ENCODE measurements at regions not wholly inside any gene's neighbourhood (a gene's known extent, or its start where the extent isn't known, plus 50 kb on each side); places are given as distances from the start of the nearest gene placed in this dataset.

DNA sequence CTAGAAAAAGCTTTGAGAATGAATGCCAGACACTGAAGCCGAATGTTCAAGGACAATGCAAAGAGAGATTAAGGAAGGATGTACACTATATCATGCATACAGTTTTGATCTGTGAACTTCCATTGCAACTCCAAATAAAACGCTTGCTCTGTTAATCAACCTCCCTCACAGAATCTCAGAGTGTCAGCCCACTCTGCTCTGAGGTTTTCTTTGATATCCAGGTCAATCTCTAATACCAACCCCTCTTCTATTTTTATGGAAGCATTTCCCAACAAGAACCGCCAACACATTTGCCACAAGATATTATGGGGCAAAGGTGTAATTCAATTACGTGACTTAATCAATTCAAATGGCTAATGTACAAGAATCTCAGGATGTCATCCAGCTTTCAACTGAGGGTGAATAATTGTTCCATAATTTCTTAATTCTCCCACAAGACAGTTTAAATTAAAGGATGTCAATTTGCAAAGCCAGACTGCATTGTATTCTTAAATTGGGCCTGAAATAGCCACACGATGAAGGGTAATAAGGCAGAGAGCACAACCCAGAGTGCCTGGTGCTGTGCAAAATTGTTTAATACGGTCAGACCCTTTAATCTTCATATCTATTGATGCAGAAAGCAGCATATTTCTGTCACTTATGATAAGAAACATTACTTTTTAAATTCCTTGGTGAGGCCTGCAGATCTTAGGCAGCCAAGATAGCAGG, 459.2 kb upstream of the DAB1 start:
- no peak for DNase-seq (ENCODE audit: low read depth in 4 of 4, low spot score in 1 of 4)

DNA sequence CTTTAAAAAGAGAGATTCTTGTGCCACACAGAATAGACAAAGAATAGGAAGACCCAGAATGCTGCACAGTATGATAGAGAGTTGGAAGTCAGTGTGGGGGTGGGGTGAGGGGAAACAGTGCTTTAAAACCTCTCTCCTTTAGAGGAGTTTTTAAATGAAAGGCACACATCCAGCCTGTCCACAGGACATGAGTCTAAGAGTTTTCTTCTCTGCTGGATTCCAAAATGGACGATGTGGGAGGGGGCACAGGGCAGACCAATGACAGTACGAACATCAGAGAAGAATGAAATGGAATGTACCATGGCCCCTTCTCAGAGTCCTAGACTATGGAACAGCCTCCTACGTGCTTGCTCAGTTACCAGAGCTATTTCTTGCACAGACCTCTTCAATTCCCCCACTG, 458.2 kb upstream of the DAB1 start:
- no peak for DNase-seq (ENCODE audit: low read depth in 4 of 4, low spot score in 1 of 4)

DNA sequence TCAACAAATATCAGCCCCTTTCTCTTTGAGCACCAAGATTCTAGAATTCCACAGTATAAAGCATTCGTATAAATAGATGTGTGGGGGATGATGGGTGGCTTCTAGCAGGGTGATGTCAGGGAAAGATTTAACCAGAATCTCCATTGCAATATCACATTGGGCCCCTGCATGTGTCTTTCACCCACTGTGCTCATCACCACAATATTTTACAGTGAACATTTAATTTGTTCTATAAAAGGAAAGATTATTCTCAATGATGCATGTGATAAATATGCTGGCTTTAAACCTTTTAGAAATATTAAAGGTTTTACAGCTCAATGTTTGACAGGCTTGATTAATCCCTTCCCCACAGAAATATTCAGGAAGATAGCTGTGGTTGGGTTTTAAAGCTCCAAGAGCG, 457.8 kb upstream of the DAB1 start:
- no peak for DNase-seq (ENCODE audit: low read depth in 4 of 4, low spot score in 1 of 4)

DNA sequence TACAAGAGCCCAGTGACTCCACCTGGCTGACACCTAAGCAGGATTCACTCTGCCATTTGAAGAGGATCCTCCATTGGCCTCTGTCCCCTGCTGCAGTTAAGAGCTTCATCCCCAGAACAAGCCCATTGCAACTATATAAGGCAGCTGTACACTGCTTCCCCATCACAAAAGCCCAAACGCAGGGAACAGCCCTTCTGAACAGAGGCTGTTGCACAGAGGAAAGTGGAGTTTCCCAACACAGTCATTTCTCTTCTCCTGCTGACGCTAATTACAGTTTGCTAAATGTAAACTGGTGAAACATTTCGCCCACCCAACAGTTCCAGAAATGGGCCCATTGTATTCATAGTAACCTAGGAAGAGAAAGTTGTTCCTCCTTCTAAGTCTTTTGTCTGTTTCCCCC, 455.8 kb upstream of the DAB1 start:
- DNase-seq (ENCODE audit: low read depth in 4 of 4, low spot score in 1 of 4), result no peak

DNA sequence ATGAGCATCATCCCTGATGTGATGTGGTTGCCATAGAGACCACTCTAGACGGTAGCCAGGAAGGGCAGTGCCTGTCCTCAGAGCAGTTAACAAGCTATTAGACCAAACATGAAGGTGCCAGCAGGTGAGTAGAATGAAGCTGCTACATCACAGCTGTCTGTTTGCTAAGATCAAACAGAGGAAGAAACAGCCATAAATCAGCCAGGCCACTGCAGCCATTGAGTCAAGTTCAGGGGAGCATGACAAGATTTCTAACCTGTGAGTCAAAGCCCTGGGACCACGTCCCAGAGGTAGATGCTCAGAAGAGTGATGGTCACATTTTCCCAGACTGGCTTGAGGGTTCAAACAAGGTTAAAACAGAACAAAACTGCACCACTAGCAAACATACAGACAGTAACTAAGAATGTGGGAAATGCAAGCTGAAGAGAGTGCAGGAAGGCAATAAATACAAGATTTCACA, 450.6 kb upstream of the DAB1 start:
- DNase-seq (ENCODE audit: low read depth in 4 of 4, low spot score in 1 of 4), result no peak

- DNase-seq (ENCODE audit: low read depth in 4 of 4, low spot score in 1 of 4), result no peak
Observed at GRCh38 chr1:57872913-57873312, 449.1 kb upstream of the DAB1 start.

DNA sequence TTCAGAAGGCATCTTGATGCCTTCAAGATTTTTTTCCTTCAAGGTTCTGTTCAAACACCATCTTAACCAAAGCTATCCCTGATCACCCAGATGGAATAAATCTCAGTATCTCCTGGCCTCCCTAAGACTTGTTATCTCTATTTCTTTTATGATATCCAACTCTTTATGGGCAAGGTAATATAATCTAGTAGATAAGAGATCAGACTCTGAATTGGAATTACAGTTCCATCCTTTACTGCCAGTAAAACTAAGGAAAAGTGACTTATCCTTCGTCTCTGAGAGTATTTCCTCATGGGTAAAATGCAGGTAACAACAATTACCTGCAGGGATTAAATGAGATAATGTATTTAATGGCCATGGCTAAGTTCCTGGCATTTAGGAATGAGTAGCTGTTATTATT, 445.0 kb upstream of the DAB1 start:
- no peak for DNase-seq (ENCODE audit: low read depth in 4 of 4, low spot score in 1 of 4)

DNA sequence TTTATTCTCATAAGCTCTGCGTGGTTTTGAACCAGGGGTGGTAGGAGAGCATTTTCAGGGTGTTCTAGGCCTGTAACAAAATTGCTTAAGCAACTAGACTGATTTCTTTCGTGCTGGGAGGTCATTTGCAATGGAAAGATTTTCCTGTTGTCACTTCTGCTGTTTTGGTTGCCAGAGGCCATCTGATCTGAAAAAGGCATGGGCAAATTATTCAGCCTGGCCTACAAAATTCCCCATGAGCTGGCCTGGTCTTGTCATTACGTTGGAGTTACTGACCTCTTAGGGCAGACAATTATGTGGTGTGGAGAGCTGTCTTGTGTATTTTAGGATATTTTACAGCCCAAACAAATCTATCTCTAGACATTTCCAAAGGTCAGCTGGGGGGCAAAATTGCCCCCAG, 444.4 kb upstream of the DAB1 start:
- no peak for DNase-seq (ENCODE audit: low read depth in 4 of 4, low spot score in 1 of 4)

- no peak for DNase-seq (ENCODE audit: low read depth in 4 of 4, low spot score in 1 of 4)
Observed at GRCh38 chr1:57866998-57867397, 443.1 kb upstream of the DAB1 start.

GRCh38 chr1:57860931-57861565, 437.2 kb upstream of the DAB1 start:
- DNase-seq (ENCODE audit: low read depth in 4 of 4, low spot score in 1 of 4), result no peak

GRCh38 chr1:57860325-57860724, 436.5 kb upstream of the DAB1 start:
- DNase-seq (ENCODE audit: low read depth in 4 of 4, low spot score in 1 of 4), result no peak

DNA sequence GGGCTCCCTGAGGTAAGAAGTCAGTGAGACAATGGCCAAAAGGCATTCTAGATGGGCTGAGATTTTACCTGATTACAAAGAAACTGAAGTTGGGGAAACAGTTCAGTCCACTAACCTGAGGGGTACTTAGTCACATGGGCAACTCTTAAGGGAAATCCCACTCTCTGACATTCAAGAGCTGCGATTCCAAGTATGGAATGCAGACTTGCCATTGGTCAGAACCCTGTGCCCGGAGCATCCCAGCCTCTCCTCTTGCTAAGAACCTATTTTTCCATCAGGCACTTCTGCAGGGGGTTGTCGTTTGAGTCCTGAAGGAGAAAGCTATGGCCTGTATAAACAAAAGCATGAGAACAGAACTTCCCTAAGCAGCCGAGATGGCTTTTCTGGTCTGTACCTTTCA, 434.9 kb upstream of the DAB1 start:
- no peak for DNase-seq (ENCODE audit: low read depth in 4 of 4, low spot score in 1 of 4)

GRCh38 chr1:57857809-57858208, 433.9 kb upstream of the DAB1 start:
- DNase-seq (ENCODE audit: low read depth in 4 of 4, low spot score in 1 of 4), result no peak

DNA sequence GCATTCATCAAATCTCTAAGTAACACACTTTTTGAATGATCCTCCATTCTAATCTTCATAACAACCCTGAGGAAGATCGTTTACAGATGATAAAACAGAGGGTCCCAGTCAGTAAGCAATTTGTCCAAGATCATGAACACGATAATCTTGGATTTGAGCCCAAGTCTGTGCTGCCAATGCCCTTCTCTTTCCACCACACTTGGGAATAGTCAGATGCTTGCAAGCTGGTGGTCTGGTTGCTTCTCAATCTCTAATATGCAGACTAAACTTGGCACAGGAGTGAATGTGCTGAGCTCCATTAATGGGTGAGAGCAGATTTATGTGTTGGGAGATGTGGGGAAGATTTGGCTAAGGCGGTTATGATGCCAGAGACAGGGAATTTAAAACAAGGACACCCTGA, 430.6 kb upstream of the DAB1 start:
- DNase-seq (ENCODE audit: low read depth in 4 of 4, low spot score in 1 of 4), result no peak

DNA sequence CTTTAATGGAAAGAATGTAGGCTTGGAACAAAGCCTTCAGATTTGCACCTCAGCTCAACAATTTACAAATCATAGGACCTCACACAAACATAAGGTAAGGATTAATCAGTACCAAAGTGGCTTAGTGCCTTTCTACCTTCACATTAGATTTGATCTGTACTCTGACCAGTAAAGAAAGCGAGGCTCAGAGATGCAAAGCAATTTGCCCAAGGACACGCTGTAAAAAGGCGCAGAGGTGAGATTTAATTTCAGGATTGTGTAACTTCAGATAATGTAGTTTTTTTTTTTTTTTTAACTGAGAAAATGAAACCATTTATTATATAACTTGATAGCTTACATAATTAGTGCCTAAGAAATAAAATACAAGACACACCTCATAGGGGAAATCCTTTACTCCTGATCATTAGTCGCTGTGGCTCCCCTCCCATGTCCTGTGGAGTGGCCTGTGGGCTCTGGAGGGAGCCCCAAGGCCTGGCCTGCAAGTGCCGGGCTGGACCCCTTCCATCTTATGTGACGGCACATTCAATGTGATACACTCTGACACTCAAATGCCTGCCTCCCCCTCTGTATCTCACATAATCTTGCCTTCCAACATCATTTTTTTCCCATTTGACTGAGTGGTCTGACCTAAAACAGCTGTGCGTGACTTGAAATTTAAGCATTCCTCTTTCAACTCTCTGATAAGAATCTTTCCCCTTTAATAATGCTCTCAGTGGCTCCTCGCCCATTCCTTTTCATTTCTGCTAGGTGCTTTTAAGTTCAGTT, 426.5 kb upstream of the DAB1 start:
- DNase-seq (ENCODE audit: low read depth in 4 of 4, low spot score in 1 of 4), result no peak

GRCh38 chr1:57848406-57848805, 424.5 kb upstream of the DAB1 start:
- no peak for DNase-seq (ENCODE audit: low read depth in 4 of 4, low spot score in 1 of 4)

- DNase-seq (ENCODE audit: low read depth in 4 of 4, low spot score in 1 of 4), result no peak
Observed at GRCh38 chr1:57845041-57845440, 421.2 kb upstream of the DAB1 start.

DNA sequence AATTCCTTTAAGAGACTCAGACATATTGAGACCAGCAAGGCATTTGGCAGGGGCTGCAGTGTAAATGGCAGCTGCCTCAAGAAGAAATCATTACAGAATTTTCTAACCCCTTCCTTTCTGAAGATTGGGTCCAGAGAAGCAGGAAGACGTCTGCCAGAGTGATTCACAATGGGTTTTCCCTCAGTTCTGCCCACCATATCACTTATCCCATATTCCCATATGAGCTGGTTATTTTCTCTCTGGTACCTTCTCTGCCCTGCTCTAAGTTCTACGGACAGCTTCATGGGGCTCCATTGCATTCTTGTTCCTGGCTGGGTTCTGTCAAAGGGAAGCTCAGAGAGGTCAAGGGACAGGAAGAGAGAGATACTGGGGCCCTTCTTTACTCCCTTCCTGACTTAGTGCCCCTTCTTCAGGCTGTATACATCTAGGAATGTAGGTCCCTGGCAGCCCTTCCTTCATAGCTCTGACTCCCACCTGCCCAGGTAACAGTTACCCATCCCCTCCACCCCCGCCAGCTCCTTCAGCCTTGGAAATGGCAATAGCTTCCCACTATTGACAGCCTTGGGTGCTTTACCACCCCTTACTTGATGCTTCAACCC, 420.6 kb upstream of the DAB1 start:
- no peak for DNase-seq (ENCODE audit: low read depth in 4 of 4, low spot score in 1 of 4)

- no peak for DNase-seq (ENCODE audit: low read depth in 4 of 4, low spot score in 1 of 4)
Observed at GRCh38 chr1:57843760-57844159, 419.9 kb upstream of the DAB1 start.

DNA sequence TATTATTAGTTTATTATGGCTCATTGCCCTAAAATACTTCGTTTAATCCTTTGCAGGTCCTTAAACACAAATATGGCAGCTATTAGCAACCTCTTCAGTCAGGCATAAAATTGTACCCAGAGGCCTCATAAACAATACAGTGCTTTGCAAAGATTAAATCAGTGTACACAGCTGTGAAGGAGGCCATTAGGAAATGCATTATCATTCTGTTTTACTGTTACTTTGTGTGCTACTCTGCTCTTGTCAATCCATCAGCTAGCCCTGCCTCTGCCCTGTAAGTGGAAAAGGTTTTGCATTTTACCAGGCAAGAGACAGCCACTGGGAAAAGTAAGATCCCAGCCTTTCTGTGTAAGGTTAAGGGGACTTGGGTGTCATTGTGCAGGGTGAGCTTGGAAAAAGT, 415.7 kb upstream of the DAB1 start:
- no peak for DNase-seq (ENCODE audit: low read depth in 4 of 4, low spot score in 1 of 4)

- no peak for DNase-seq (ENCODE audit: low read depth in 4 of 4, low spot score in 1 of 4)
Observed at GRCh38 chr1:57839067-57839466, 415.2 kb upstream of the DAB1 start.

GRCh38 chr1:57835620-57836019, 411.8 kb upstream of the DAB1 start:
- no peak for DNase-seq (ENCODE audit: low read depth in 4 of 4, low spot score in 1 of 4)

All from stimulated activated CD4-positive, alpha-beta T cell treated with anti-CD3 and anti-CD28 coated beads, Interleukin-1b, Interleukin-23, amount 100 ng/mL, for 24 hours (primary cell).